ENCODE measurements at regions not wholly inside any gene's neighbourhood (a gene's known extent, or its start where the extent isn't known, plus 50 kb on each side); places are given as distances from the start of the nearest gene placed in this dataset.
A peak's percentile ranks its signal among the peaks of the same experiment; 100 is the strongest.

DNA sequence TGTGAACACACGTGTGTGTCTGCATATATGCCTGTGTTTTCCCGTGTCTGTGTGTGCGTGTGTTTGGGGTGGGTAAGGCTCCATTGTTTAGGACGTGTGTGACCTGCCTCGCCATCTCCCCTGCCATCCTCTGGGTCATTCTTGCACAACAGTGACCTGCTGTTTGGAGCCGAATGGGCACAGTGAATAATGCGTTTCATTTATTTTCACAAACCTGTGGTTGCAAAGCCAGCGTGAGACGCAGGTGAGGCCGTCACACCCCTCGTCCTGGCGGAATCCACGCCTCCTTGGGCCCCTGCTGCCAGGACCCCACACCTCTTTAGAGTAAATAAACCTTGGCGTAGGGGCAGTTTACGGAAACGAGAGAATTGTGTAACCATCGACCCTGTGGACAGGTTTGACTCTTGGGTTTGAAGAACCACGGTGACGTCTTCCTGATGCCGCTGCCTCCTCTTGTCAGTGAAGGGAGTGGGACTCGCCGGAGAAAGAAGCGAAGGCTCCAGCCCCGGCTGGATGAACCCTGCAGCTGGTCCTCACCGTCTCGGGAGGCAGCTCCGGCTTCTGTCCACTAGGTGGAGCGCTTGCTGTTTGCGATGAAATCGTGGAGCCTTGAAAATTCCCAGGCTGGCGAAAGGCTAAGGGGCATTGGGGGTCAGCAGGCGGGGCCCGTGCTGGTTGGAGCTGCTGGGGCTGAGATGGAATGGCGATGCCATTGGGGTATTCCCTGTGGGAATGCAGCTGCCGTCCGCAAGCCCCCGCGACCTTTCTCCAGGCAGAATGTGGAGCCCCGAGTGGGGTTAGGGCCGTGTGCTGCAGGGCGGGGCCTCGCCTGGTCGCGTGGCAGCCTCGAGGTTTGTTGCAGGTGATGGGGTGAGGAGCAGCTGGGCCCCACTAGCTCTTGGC lies 81.1 kb downstream of the RTP5 start:
- peak in 1 of 2 experiments; percentile 69 for DNase-seq (ENCODE audit: low read depth in 1 of 2, low spot score in 1 of 2)
- Histone ChIP-seq H3K4me3 (replicated peaks; ENCODE audit: insufficient read depth, low read length) (no peak overlapping the region), H3K27me3 (ENCODE audit: insufficient read depth, poor library complexity, severe bottlenecking) (no peaks in the 10 kb centered on the region), H3K27ac (replicated peaks) (no peak overlapping the region)
- no peak for TF ChIP-seq GABPA (IDR thresholded peaks at IDR 0.05; ENCODE audit: low read depth)
- TF ChIP-seq, protein P1, sequence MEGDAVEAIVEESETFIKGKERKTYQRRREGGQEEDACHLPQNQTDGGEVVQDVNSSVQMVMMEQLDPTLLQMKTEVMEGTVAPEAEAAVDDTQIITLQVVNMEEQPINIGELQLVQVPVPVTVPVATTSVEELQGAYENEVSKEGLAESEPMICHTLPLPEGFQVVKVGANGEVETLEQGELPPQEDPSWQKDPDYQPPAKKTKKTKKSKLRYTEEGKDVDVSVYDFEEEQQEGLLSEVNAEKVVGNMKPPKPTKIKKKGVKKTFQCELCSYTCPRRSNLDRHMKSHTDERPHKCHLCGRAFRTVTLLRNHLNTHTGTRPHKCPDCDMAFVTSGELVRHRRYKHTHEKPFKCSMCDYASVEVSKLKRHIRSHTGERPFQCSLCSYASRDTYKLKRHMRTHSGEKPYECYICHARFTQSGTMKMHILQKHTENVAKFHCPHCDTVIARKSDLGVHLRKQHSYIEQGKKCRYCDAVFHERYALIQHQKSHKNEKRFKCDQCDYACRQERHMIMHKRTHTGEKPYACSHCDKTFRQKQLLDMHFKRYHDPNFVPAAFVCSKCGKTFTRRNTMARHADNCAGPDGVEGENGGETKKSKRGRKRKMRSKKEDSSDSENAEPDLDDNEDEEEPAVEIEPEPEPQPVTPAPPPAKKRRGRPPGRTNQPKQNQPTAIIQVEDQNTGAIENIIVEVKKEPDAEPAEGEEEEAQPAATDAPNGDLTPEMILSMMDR (IDR thresholded peaks at IDR 0.05; ENCODE audit: insufficient read depth, low read length), result peak; percentile 61

DNA sequence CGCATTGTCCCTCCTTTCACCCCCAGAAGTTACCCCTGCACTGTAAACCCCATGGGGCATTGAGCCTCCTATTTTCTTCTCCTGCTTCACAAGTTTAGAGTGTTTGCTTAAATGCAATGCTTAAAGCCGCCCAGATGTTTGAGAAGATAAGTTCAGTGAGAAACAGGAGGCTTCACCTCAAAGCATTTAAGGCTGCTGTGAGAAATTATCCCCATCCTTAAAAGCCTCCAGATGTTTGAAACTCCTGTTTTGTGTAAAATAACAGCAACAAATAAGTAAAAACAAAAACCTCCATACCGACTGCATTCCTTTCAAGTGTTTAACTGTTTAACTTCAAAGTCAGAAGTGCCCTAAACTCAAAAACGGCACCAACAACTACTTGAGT lies 81.8 kb downstream of the RTP5 start:
- no peaks in the 10 kb centered on the region for H3K27me3 ChIP-seq (ENCODE audit: insufficient read depth, poor library complexity, severe bottlenecking)

DNA sequence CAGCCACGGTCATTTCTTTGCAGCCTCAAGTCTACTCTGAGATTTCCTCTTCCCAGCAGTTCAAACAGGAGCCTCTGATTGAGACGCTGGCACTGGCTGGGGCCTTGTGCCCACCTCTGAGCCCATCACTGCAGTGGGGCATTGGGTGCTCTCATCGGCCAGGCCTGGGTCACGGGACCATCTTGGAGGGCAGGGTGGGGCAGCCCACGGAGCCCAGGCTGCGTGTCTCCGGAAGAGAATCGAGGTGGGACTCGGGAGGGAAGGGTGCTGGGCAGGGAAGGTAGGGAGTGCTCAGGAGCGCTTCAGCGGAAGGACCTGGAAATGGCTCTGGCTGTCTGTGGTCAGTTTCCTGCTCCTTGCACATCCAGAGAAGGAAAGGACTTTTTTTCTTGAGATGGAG lies 82.4 kb downstream of the RTP5 start:
- TF ChIP-seq SPI1 (IDR thresholded peaks at IDR 0.05; ENCODE audit: borderline replicate concordance, low read depth), result no peak
- no peak for TF ChIP-seq POLR2AphosphoS5 (IDR thresholded peaks at IDR 0.05; ENCODE audit: low read depth)
- TF ChIP-seq, protein P2, sequence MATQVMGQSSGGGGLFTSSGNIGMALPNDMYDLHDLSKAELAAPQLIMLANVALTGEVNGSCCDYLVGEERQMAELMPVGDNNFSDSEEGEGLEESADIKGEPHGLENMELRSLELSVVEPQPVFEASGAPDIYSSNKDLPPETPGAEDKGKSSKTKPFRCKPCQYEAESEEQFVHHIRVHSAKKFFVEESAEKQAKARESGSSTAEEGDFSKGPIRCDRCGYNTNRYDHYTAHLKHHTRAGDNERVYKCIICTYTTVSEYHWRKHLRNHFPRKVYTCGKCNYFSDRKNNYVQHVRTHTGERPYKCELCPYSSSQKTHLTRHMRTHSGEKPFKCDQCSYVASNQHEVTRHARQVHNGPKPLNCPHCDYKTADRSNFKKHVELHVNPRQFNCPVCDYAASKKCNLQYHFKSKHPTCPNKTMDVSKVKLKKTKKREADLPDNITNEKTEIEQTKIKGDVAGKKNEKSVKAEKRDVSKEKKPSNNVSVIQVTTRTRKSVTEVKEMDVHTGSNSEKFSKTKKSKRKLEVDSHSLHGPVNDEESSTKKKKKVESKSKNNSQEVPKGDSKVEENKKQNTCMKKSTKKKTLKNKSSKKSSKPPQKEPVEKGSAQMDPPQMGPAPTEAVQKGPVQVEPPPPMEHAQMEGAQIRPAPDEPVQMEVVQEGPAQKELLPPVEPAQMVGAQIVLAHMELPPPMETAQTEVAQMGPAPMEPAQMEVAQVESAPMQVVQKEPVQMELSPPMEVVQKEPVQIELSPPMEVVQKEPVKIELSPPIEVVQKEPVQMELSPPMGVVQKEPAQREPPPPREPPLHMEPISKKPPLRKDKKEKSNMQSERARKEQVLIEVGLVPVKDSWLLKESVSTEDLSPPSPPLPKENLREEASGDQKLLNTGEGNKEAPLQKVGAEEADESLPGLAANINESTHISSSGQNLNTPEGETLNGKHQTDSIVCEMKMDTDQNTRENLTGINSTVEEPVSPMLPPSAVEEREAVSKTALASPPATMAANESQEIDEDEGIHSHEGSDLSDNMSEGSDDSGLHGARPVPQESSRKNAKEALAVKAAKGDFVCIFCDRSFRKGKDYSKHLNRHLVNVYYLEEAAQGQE (IDR thresholded peaks at IDR 0.05; ENCODE audit: insufficient replicate concordance, low read depth), result no peak
- TF ChIP-seq GABPA (IDR thresholded peaks at IDR 0.05; ENCODE audit: low read depth), result no peak

More for the DNA sequence above, 81.8 kb downstream of the RTP5 start:
- DNase-seq (ENCODE audit: low read depth in 1 of 2, low spot score in 1 of 2), result no peak
- TF ChIP-seq SPI1 (IDR thresholded peaks at IDR 0.05; ENCODE audit: borderline replicate concordance, low read depth), result no peak
- H3K27ac ChIP-seq (replicated peaks), result no peak overlapping the region
- no peak overlapping the region for H3K4me3 ChIP-seq (replicated peaks; ENCODE audit: insufficient read depth, low read length)

DNA sequence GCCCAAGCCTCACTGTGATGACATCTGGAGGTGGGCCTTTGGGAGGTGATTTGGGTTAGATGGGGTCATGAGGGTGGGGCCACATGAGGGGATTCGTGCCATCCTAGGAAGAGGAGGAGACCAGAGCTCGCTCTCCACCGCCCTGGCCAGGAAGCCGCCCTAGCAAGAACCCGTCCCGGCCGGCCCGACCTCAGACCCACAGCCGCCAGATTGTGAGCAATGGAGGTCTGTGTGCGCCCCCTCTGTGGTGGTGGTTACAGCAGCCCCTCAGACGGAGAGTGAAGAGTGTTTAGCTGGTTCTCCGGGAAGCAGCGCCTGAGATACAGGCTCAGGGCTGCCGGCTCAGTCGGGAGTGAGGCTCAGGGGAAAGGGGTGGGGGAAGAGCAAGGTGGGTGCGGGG lies 83.3 kb downstream of the RTP5 start:
- H3K27ac ChIP-seq (replicated peaks), result no peak overlapping the region
- TF ChIP-seq, protein P1 (IDR thresholded peaks at IDR 0.05; ENCODE audit: insufficient read depth, low read length), result no peak
- TF ChIP-seq POLR2AphosphoS5 (IDR thresholded peaks at IDR 0.05; ENCODE audit: low read depth) (no peak), SPI1 (IDR thresholded peaks at IDR 0.05; ENCODE audit: borderline replicate concordance, low read depth) (no peak), GABPA (IDR thresholded peaks at IDR 0.05; ENCODE audit: low read depth) (no peak)
- TF ChIP-seq, protein P2 (IDR thresholded peaks at IDR 0.05; ENCODE audit: insufficient replicate concordance, low read depth), result no peak

More for the DNA sequence above, 82.4 kb downstream of the RTP5 start:
- no peaks in the 10 kb centered on the region for H3K27me3 ChIP-seq (ENCODE audit: insufficient read depth, poor library complexity, severe bottlenecking)
- H3K4me3 ChIP-seq (replicated peaks; ENCODE audit: insufficient read depth, low read length), result no peak overlapping the region
- DNase-seq (ENCODE audit: low read depth in 1 of 2, low spot score in 1 of 2), result no peak
- H3K27ac ChIP-seq (replicated peaks), result no peak overlapping the region

More for the DNA sequence above, 83.3 kb downstream of the RTP5 start:
- Histone ChIP-seq H3K4me3 (replicated peaks; ENCODE audit: insufficient read depth, low read length) (no peak overlapping the region), H3K27me3 (ENCODE audit: insufficient read depth, poor library complexity, severe bottlenecking) (no peaks in the 10 kb centered on the region)
- DNase-seq (ENCODE audit: low read depth in 1 of 2, low spot score in 1 of 2), result no peak
